ENCODE measurements at regions not wholly inside any gene's neighbourhood (a gene's known extent, or its start where the extent isn't known, plus 50 kb on each side); places are given as distances from the start of the nearest gene placed in this dataset.

DNA sequence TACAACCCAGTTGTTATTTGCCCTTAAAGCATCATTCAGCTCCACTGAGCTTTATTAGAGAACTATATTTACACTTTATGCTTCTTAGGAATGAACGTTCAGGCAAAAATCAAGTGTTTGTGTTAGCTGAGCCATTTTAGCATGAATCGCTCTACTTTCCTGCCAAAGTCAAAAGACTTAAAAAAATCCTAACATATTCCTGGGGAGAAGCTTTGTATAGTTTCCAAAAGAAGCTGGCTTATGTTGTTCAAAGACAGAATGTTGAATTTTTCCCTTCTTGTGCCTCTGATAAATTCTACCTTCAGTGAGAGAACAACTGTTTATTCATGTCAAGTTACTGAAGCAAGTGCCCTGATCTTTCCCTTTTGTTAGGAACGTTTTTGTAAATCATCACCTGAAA is 771.5 kb upstream of the HS3ST1 start:
- TF ChIP-seq, protein P1, sequence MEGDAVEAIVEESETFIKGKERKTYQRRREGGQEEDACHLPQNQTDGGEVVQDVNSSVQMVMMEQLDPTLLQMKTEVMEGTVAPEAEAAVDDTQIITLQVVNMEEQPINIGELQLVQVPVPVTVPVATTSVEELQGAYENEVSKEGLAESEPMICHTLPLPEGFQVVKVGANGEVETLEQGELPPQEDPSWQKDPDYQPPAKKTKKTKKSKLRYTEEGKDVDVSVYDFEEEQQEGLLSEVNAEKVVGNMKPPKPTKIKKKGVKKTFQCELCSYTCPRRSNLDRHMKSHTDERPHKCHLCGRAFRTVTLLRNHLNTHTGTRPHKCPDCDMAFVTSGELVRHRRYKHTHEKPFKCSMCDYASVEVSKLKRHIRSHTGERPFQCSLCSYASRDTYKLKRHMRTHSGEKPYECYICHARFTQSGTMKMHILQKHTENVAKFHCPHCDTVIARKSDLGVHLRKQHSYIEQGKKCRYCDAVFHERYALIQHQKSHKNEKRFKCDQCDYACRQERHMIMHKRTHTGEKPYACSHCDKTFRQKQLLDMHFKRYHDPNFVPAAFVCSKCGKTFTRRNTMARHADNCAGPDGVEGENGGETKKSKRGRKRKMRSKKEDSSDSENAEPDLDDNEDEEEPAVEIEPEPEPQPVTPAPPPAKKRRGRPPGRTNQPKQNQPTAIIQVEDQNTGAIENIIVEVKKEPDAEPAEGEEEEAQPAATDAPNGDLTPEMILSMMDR (IDR thresholded peaks at IDR 0.05), result no peak
- TF ChIP-seq POLR2AphosphoS5 (IDR thresholded peaks at IDR 0.05), result no peak
